Inferior parietal cortex (tissue), 1 donor: ENCODE measurements at regions not wholly inside any gene's neighbourhood (a gene's known extent, or its start where the extent isn't known, plus 50 kb on each side); places are given as distances from the start of the nearest gene placed in this dataset.

ENCODE experiments used
- DNase-seq: peaks from one replicate; pipeline ENCODE4 v3.0.0-alpha.2; 2016; ENCODE audit errors: extremely low spot score

GRCh38 chr3:31050296-31050695 lies 155.8 kb upstream of the GADL1 start:
- DNase-seq = no peak

- DNase-seq = no peak
Measured at GRCh38 chr3:31051226-31051625, 156.8 kb upstream of the GADL1 start.

- no peak for DNase-seq
Measured at GRCh38 chr3:31053299-31053698, 158.8 kb upstream of the GADL1 start.

GRCh38 chr3:31054032-31054431 lies 159.6 kb upstream of the GADL1 start:
- DNase-seq = no peak

- no peak for DNase-seq
Measured at GRCh38 chr3:31055757-31056156, 161.3 kb upstream of the GADL1 start.

- DNase-seq = no peak
Measured at GRCh38 chr3:31057891-31058290, 163.4 kb upstream of the GADL1 start.

GRCh38 chr3:31064021-31064420 lies 169.6 kb upstream of the GADL1 start:
- DNase-seq = no peak

- DNase-seq = no peak
Measured at GRCh38 chr3:31065765-31066164, 171.3 kb upstream of the GADL1 start.

GRCh38 chr3:31067004-31067403 lies 172.5 kb upstream of the GADL1 start:
- DNase-seq = no peak

GRCh38 chr3:31075471-31075870 lies 181.0 kb upstream of the GADL1 start:
- no peak for DNase-seq

GRCh38 chr3:31075876-31076275 lies 181.4 kb upstream of the GADL1 start:
- no peak for DNase-seq

GRCh38 chr3:31077021-31077601 lies 182.7 kb upstream of the GADL1 start:
- DNase-seq = peak; percentile 9

- no peak for DNase-seq
Measured at GRCh38 chr3:31077826-31078225, 183.4 kb upstream of the GADL1 start.

- no peak for DNase-seq
Measured at GRCh38 chr3:31079689-31080088, 185.2 kb upstream of the GADL1 start.

GRCh38 chr3:31081018-31081662 lies 186.7 kb upstream of the GADL1 start:
- no peak for DNase-seq

- DNase-seq = no peak
Measured at GRCh38 chr3:31086148-31086547, 191.7 kb upstream of the GADL1 start.

GRCh38 chr3:31086698-31087097 lies 192.2 kb upstream of the GADL1 start:
- no peak for DNase-seq

GRCh38 chr3:31091748-31092147 lies 197.3 kb upstream of the GADL1 start:
- no peak for DNase-seq

GRCh38 chr3:31092748-31093589 lies 198.5 kb upstream of the GADL1 start:
- DNase-seq = no peak

- no peak for DNase-seq
Measured at GRCh38 chr3:31093606-31094005, 199.1 kb upstream of the GADL1 start.

- DNase-seq = no peak
Measured at GRCh38 chr3:31094048-31094447, 199.6 kb upstream of the GADL1 start.

GRCh38 chr3:31095255-31095654 lies 200.8 kb upstream of the GADL1 start:
- DNase-seq = no peak
